IMR-90 (cell line): ENCODE measurements at regions not wholly inside any gene's neighbourhood (a gene's known extent, or its start where the extent isn't known, plus 50 kb on each side); places are given as distances from the start of the nearest gene placed in this dataset.

ENCODE experiments used
- ATAC-seq: fragments of 200-7000 bp; cut with Tn5 transposase; 2 replicates; pipeline ENCODE4 v1.9.1; 2020; ENCODE audit warnings: low read depth, mild to moderate bottlenecking, moderate library complexity
- BruUV-seq: library from RNA; stranded (reverse); fragments of 400-500 nt; replicated peaks from 2 replicates; lab custom pipeline; 2021; lab: Mats Ljungman, UMichigan
- CTCF ChIA-PET: fragments of 300-600 bp; formaldehyde crosslinking; extraction: SDS; loops from one replicate; lab custom pipeline; 2021; ENCODE audit warnings: antibody characterized with exemption; lab: Yijun Ruan, JAX
- POLR2A ChIA-PET: fragments of 300-600 bp; sonication (Branson Sonifier 250); formaldehyde crosslinking; loops from one replicate; lab custom pipeline; 2022; ENCODE audit warnings: antibody characterized with exemption; ENCODE audit not compliant: unreplicated experiment; lab: Charles Lee
- DNase-seq: peaks from one replicate; pipeline ENCODE4 v3.0.0; 2013
- H2AFZ ChIP-seq: replicated peaks from 2 replicates; pipeline ENCODE3; 2013; ENCODE audit warnings: low read length, mild to moderate bottlenecking; ENCODE audit not compliant: poor library complexity
- H2AK5ac ChIP-seq: 2 replicates; pipeline ENCODE4 v1.6.1; 2013; ENCODE audit warnings: low read depth, low read length, inconsistent platforms
- H2AK9ac ChIP-seq: replicated peaks from 2 replicates; pipeline ENCODE3; 2013; ENCODE audit warnings: mild to moderate bottlenecking, low read depth, low read length, moderate library complexity; ENCODE audit not compliant: poor library complexity
- H2BK120ac ChIP-seq: 2 replicates; pipeline ENCODE4 v1.6.1; 2013; ENCODE audit warnings: low read depth, low read length, inconsistent platforms
- H2BK15ac ChIP-seq: 3 replicates; pipeline ENCODE4 v1.6.1; 2013; ENCODE audit warnings: low read depth, low read length, inconsistent platforms
- H2BK20ac ChIP-seq: 2 replicates; pipeline ENCODE4 v1.6.1; 2013; ENCODE audit warnings: low read depth, mild to moderate bottlenecking, inconsistent platforms, low read length, moderate library complexity
- H2BK5ac ChIP-seq: 2 replicates; pipeline ENCODE4 v1.6.1; 2013; ENCODE audit warnings: mild to moderate bottlenecking, low read depth, low read length, inconsistent platforms; ENCODE audit not compliant: poor library complexity, severe bottlenecking
- H3K14ac ChIP-seq: replicated peaks from 2 replicates; pipeline ENCODE4 v1.6.1; 2013; ENCODE audit warnings: low read depth, low read length, inconsistent platforms
- H3K18ac ChIP-seq: 2 replicates; pipeline ENCODE4 v1.6.1; 2013; ENCODE audit warnings: low read depth, low read length, control low read depth
- H3K23ac ChIP-seq: 2 replicates; pipeline ENCODE4 v1.6.1; 2013; ENCODE audit warnings: low read depth, low read length, inconsistent platforms
- H3K27ac ChIP-seq: 2 replicates; pipeline ENCODE4 v1.5.1; 2013; ENCODE audit warnings: mild to moderate bottlenecking, control low read depth, low read length; ENCODE audit not compliant: insufficient read depth
- H3K27me3 ChIP-seq: 2 replicates; pipeline ENCODE4 v1.6.1; 2013; ENCODE audit warnings: low read length; ENCODE audit not compliant: control insufficient read depth, insufficient read depth
- H3K36me3 ChIP-seq: 2 replicates; pipeline ENCODE4 v1.6.1; 2013; ENCODE audit warnings: low read length, mixed read lengths; ENCODE audit not compliant: control insufficient read depth, insufficient read depth
- H3K4ac ChIP-seq: 2 replicates; pipeline ENCODE4 v1.6.1; 2013; ENCODE audit warnings: low read depth, low read length, inconsistent platforms
- H3K4me1 ChIP-seq: 2 replicates; pipeline ENCODE4 v1.6.1; 2013; ENCODE audit warnings: low read length, mixed read lengths; ENCODE audit not compliant: control insufficient read depth, insufficient read depth
- H3K4me2 ChIP-seq: 2 replicates; pipeline ENCODE4 v1.6.1; 2013; ENCODE audit warnings: low read depth, mild to moderate bottlenecking, control low read depth, low read length, moderate library complexity
- H3K4me3 ChIP-seq: 2 replicates; pipeline ENCODE4 v1.5.1; 2013; ENCODE audit warnings: low read depth, mild to moderate bottlenecking, control low read depth, low read length, moderate library complexity; ENCODE audit not compliant: insufficient read depth
- H3K56ac ChIP-seq: 2 replicates; pipeline ENCODE4 v1.6.1; 2013; ENCODE audit warnings: low read length, inconsistent platforms; ENCODE audit not compliant: insufficient read depth; ENCODE audit errors: extremely low read depth
- H3K79me1 ChIP-seq, 2 experiments: 2 replicates each; pipeline ENCODE4 v1.6.1; 2013; ENCODE audit warnings: low read length in 2 of 2, inconsistent platforms in 1 of 2, low read depth in 1 of 2
- H3K9ac ChIP-seq: 2 replicates; pipeline ENCODE4 v1.6.1; 2013; ENCODE audit warnings: low read depth, low read length, control low read depth
- H3K9me1 ChIP-seq: 2 replicates; pipeline ENCODE4 v1.6.1; 2013; ENCODE audit warnings: low read length, inconsistent platforms; ENCODE audit not compliant: insufficient read depth
- H3K9me3 ChIP-seq: 2 replicates; pipeline ENCODE4 v1.6.1; 2013; ENCODE audit warnings: low read length; ENCODE audit not compliant: control insufficient read depth, insufficient read depth
- H4K20me1 ChIP-seq: 2 replicates; pipeline ENCODE4 v1.6.1; 2013; ENCODE audit warnings: low read length, inconsistent platforms; ENCODE audit not compliant: insufficient read depth
- H4K5ac ChIP-seq: 2 replicates; pipeline ENCODE4 v1.6.1; 2013; ENCODE audit warnings: mild to moderate bottlenecking, low read depth, low read length, control low read depth
- H4K8ac ChIP-seq, 2 experiments: 2 replicates each; pipeline ENCODE4 v1.6.1; 2013; ENCODE audit warnings: low read depth in 2 of 2, low read length in 2 of 2, control low read depth in 1 of 2, inconsistent platforms in 1 of 2
- H4K91ac ChIP-seq: 2 replicates; pipeline ENCODE4 v1.6.1; 2013; ENCODE audit warnings: low read depth, low read length, inconsistent platforms; ENCODE audit not compliant: insufficient read depth
- BHLHE40 ChIP-seq: fragments of 150-350 bp; IDR thresholded peaks from 2 replicates; pipeline ENCODE4 v1.6.1; 2016; ENCODE audit warnings: mild to moderate bottlenecking, low read depth, low read length
- CHD1 ChIP-seq: IDR thresholded peaks from 2 replicates; pipeline ENCODE4 v1.6.1; 2012; ENCODE audit warnings: low read depth, low read length, improper control_type of control experiment
- ELK1 ChIP-seq: fragments of 150-350 bp; IDR thresholded peaks from 2 replicates; pipeline ENCODE4 v1.6.1; 2016; ENCODE audit warnings: low read depth, mild to moderate bottlenecking, low read length, moderate library complexity, borderline replicate concordance
- RAD21 ChIP-seq: IDR thresholded peaks from 2 replicates; pipeline ENCODE4 v1.6.1; 2012; ENCODE audit warnings: low read length, improper control_type of control experiment
- dilution Hi-C: fragments of 300-500 bp; cut with HindIII; formaldehyde crosslinking; loops from one replicate; pipeline ENCODE4 v1.14.3; 2018; ENCODE audit warnings: low sequenced_read_pairs; ENCODE audit not compliant: unreplicated experiment
- in situ Hi-C: fragments of 300-500 bp; cut with MboI; formaldehyde crosslinking; loops from 3 replicates; pipeline ENCODE4 v1.14.3; 2019; ENCODE audit warnings: low sequenced_read_pairs, inconsistent platforms, mixed read lengths
- intact Hi-C: fragments of 100-400 bp; cut with micrococcal nuclease; formaldehyde crosslinking; loops from 2 replicates; pipeline ENCODE4 v1.10.0; 2022

- dilution Hi-C loops (no loop called here), intact Hi-C loops (no loop called here), in situ Hi-C loops (no loop called here)
- Histone ChIP-seq H3K4me2 (no peak overlapping the region), H3K4me3 (no peak overlapping the region), H3K9ac (no peak overlapping the region), H4K91ac (no peak overlapping the region), H2BK20ac (no peak overlapping the region), H2AK5ac (no peak overlapping the region), H3K9me1 (no peaks in the 10 kb centered on the region), H3K56ac (no peak overlapping the region), H2AFZ (no peak overlapping the region), H3K4me1 (no peaks in the 10 kb centered on the region), H4K5ac (no peak overlapping the region), H3K4ac (no peak overlapping the region), H2AK9ac (no peak overlapping the region), H2BK120ac (no peak overlapping the region), H2BK5ac (no peak overlapping the region), H4K8ac (no peak overlapping the region), H4K20me1 (no peaks in the 10 kb centered on the region), H3K27ac (no peak overlapping the region), H3K36me3 (no peaks in the 10 kb centered on the region), H3K27me3 (no peaks in the 10 kb centered on the region), H3K79me1 (no peaks in the 10 kb centered on the region), H2BK15ac (no peak overlapping the region), H3K23ac (no peak overlapping the region), H3K14ac (no peak overlapping the region), H3K18ac (no peak overlapping the region), H3K9me3 (no peaks in the 10 kb centered on the region)
- no peak for ATAC-seq
- no TSS peak for BruUV-seq
- DNase-seq, result no peak
- ChIA-PET CTCF (no interaction called here), POLR2A (no interaction called here)
- TF ChIP-seq ELK1, result no peak
- TF ChIP-seq RAD21, result no peak
- TF ChIP-seq CHD1, result no peak
- no peak for TF ChIP-seq BHLHE40
These were observed 1640.5 kb upstream of the CDH9 start for GRCh38 chr5:28678899-28679298.
